Stimulated activated CD8-positive, alpha-beta memory T cell treated with anti-CD3 and anti-CD28 coated beads, Interleukin-4, amount 100 ng/mL, for 48 hours (primary cell): ENCODE measurements at regions not wholly inside any gene's neighbourhood (a gene's known extent, or its start where the extent isn't known, plus 50 kb on each side); places are given as distances from the start of the nearest gene placed in this dataset.

Experiments used
- DNase-seq: peaks from one replicate; pipeline ENCODE4 v3.0.0-alpha.2; 2020

DNA sequence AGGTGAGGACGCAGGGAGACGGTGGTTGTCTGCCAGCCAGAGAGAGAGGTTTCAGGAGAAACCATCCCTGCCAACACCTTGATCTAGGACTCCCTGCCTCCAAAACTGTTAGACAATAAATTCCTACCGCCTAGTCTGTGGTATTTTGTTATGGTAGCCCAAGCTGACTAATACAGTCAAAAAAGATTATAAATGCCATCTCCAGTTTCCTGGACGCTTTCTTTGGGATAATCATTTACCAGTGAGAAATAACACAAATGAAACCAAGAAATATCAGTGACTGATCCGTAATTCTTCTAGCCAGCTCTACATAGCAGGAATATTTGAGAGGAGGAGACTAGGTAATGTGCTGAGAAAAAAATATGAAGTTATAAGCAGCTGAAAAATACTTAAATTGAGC is 707.8 kb upstream of the LMCD1 start:
- DNase-seq = no peak

DNA sequence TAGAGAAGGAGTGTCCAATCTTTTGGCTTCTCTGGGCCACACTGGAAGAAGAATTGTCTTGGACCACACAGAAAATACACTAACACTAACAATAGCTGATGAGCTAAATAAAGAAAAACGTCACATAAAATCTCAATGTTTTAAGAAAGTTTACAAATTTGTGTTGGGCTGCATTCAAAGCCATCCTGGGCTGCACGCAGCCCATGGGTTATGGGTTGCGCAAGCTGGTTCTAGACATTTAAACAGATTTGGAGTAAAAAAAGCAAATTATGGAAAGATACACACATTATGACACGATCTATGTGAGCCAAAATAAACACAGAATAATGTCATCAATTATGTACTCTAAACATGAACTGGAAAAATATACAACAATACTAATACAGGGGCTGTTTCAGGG is 703.3 kb upstream of the LMCD1 start:
- no peak for DNase-seq

GRCh38 chr3:7800006-7800780 is 701.4 kb upstream of the LMCD1 start:
- DNase-seq = no peak

- DNase-seq = no peak
Measured at GRCh38 chr3:7812490-7812889, 689.1 kb upstream of the LMCD1 start.

GRCh38 chr3:7813365-7813764 is 688.3 kb upstream of the LMCD1 start:
- DNase-seq = no peak

DNA sequence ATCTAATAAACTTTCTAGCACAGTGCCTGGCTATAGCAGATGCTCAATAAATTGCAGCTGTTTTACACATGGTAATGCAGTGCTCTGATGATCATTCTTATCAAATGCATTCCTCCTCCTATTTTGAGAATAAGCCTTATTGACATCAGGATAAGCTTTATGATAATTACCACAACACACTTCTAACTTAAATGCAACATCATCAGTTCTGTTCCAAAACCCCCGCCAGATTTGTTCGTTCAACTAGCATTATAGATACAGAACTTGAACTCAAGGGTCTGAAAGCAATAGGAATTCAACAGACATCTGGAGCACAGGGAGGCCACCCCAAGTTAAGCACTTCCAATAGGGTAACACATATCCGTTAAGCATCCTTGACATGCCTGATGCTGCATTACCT is 684.4 kb upstream of the LMCD1 start:
- no peak for DNase-seq

DNA sequence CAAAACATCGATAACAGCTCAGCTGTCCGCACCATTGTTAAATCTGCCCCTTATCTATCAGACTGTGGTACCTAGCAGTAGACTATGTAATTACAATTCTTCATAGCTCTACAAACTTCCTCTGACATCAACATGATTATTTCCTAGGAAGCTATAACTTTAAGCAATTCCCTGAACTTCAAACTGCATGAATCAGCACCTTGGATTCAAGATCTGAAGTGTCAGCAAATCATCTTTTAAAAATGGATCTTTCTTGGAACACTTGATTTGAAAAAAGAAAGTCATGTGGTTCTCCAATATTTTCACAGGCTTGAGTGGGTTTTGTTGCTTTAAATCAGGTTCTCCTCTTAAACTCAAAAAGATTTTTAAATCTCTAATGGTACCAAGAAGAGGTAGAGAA is 680.7 kb upstream of the LMCD1 start:
- DNase-seq = no peak

DNA sequence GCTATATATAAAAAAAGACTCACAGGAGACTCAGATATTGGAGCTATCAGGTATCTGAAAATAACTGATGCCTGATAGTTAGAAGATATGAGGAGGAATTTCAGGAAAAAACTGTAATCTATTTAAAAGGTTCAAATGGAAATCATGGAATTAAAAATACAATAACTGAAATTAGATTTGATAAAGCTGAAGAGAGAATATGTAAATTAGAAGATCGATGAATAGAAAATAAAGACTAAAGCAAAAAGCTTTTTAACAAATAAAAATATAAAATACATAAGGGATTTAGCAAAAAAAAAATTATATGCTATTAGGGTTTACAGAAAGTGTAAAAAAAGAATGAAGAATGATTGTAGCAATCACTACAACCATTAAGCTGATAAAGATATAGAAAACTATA is 679.8 kb upstream of the LMCD1 start:
- DNase-seq = no peak

GRCh38 chr3:7841451-7841850 is 660.2 kb upstream of the LMCD1 start:
- DNase-seq = no peak

- no peak for DNase-seq
Measured at GRCh38 chr3:7843441-7843840, 658.2 kb upstream of the LMCD1 start.

GRCh38 chr3:7847021-7847420 is 654.6 kb upstream of the LMCD1 start:
- DNase-seq = no peak

DNA sequence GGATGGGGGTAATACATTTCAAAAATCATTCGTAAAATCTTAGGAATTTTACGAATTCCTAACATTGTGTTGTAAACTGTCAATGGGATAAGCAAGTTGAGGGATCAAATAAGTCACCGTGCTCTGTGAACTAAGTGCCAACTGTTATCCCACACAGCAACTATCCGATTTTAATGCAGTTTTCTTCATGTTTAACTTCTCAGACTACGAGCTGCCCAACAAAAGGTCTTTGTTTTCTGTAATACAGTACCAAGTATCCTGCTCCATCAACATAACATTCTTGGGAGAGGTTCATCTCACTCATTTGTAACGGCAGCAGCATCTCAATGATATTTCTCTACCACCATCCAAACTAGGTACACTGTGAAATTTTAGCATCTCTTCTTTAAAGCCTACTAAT is 654.1 kb upstream of the LMCD1 start:
- no peak for DNase-seq

- no peak for DNase-seq
Measured at GRCh38 chr3:7854266-7854665, 647.4 kb upstream of the LMCD1 start.

GRCh38 chr3:7854721-7855120 is 646.9 kb upstream of the LMCD1 start:
- no peak for DNase-seq

DNA sequence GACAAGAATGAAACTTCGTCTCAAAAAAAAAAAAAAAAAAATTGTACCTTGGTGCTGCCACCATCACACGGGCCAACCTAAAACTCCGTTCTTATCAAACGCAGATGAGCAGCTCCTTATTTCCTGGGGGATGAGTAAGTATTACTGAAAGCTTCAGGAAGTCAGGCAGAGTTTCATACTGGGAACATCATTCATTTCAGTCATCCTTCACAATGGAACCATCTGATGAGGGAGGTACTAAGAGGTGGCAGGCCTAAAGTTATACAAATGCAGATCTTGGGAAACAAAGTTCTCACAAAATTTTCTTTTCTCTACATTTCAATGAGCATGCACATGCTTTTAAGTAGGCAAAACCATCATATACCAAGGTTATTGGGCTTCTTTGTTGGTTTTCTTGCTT is 636.0 kb upstream of the LMCD1 start:
- DNase-seq = no peak

- no peak for DNase-seq
Measured at GRCh38 chr3:7867587-7867986, 634.0 kb upstream of the LMCD1 start.

GRCh38 chr3:7871003-7871560 is 630.5 kb upstream of the LMCD1 start:
- DNase-seq = no peak

GRCh38 chr3:7874116-7874515 is 627.5 kb upstream of the LMCD1 start:
- no peak for DNase-seq

DNA sequence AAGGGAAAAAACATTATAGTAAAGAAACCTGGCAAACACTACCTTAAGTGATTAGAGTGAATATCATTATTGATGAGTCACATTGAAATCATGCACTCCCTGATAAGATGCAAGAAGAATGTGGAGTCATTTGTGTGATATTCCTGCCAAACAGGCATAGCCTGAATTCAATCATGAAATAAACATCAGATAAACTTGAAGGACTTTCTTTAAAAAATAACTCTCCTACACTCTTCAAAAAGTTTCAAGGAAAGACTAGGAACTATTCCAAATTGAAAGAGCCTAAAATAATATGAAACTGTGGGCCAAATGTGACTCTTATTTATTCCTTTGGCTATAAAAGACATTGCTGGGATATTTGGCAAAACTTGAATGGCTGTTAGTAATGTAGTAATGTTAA is 625.7 kb upstream of the LMCD1 start:
- DNase-seq = no peak

DNA sequence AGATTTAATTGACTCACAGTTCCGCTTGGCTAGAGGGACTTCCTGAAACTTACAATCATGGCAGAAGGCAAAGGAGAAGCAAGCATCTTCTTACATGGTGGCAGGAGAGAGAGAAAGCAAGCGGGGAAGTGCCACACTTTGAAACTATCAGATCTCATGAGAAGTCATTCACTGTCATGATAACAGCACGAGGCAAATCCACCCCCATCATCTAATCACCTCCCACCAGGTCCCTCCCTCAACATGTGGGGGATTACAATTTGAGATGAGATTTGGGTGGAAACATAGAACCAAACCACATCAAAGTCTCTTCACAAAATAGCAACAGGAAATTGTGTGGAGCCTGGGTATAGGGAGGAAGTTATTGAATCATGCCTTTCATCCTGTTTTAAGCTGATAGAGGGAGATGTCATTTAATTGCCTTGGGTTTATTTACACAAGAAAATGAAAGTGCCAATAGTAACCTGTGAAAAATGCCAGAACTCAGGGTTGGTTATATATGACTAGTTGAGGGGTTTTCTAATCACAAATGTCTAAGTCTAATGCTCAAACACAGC is 624.8 kb upstream of the LMCD1 start:
- peak; percentile 38 for DNase-seq

DNA sequence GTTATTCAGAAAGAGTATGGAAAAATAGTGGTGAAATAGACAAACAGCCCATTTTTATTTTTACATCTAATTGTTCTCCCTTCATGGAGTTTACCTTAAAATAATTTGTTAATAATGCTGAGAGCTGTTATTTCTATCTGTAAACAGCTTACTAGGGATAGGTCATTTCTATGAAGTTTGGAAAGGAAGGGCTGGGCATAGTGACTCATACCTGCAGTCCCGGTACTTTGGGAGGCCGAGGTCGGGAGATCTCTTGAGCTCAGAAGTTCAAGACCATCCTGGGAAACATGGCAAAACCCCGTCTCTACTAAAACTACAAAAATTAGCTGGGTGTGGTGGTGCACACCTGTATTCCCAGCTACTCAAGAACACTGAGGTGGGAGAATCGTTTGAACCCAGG is 624.3 kb upstream of the LMCD1 start:
- no peak for DNase-seq

GRCh38 chr3:7879572-7879971 is 622.1 kb upstream of the LMCD1 start:
- DNase-seq = no peak

- no peak for DNase-seq
Measured at GRCh38 chr3:7881946-7882345, 619.7 kb upstream of the LMCD1 start.

- no peak for DNase-seq
Measured at GRCh38 chr3:7897655-7898054, 604.0 kb upstream of the LMCD1 start.

DNA sequence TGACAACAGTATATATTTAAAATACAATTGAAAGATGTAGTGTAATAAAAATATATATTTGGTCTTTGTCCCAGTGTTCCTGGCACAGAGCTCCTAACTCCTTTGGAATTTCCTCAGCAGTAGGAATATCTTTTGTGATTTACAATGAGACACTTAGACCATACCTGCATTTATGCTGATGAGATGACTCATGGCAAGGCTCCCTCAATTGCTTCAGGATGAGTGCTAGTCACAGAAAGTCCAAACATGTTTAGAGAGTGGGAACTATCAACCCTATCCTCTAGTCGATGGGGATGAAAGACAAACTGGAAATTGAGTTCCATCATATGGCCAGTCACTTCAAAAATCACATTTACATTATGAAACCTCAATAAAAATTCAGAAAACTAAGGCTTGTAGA is 588.3 kb upstream of the LMCD1 start:
- DNase-seq = no peak
